ENCODE measurements at regions not wholly inside any gene's neighbourhood (a gene's known extent, or its start where the extent isn't known, plus 50 kb on each side); places are given as distances from the start of the nearest gene placed in this dataset.

GRCh38 chr7:98777051-98777450, 92.8 kb downstream of the TMEM130 start:
- TF ChIP-seq CTCF (IDR thresholded peaks at IDR 0.05; ENCODE audit: insufficient read depth, low read length, poor library complexity, severe bottlenecking) (no peak), EZH2phosphoT487 (conservative IDR thresholded peaks at IDR 0.05; ENCODE audit: low read length) (no peak)

All from SU-DHL-6 (cell line).